ENCODE measurements at regions not wholly inside any gene's neighbourhood (a gene's known extent, or its start where the extent isn't known, plus 50 kb on each side); places are given as distances from the start of the nearest gene placed in this dataset.

GRCh38 chr20:57814529-57814928 lies 104.7 kb upstream of the PMEPA1 start:
- TF ChIP-seq, protein P1, sequence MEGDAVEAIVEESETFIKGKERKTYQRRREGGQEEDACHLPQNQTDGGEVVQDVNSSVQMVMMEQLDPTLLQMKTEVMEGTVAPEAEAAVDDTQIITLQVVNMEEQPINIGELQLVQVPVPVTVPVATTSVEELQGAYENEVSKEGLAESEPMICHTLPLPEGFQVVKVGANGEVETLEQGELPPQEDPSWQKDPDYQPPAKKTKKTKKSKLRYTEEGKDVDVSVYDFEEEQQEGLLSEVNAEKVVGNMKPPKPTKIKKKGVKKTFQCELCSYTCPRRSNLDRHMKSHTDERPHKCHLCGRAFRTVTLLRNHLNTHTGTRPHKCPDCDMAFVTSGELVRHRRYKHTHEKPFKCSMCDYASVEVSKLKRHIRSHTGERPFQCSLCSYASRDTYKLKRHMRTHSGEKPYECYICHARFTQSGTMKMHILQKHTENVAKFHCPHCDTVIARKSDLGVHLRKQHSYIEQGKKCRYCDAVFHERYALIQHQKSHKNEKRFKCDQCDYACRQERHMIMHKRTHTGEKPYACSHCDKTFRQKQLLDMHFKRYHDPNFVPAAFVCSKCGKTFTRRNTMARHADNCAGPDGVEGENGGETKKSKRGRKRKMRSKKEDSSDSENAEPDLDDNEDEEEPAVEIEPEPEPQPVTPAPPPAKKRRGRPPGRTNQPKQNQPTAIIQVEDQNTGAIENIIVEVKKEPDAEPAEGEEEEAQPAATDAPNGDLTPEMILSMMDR (IDR thresholded peaks at IDR 0.05; ENCODE audit: extremely low read depth in 1 of 2, insufficient read depth in 1 of 2, low read depth in 1 of 2, low read length in 2 of 2), result no peak
- no peak for TF ChIP-seq EZH2 (IDR thresholded peaks at IDR 0.05; ENCODE audit: borderline replicate concordance, low read depth, low read length, severe bottlenecking)
- no peak for TF ChIP-seq JUN (IDR thresholded peaks at IDR 0.05; ENCODE audit: borderline replicate concordance, insufficient read depth, insufficient read length, low read depth)
- TF ChIP-seq MAX (IDR thresholded peaks at IDR 0.05; ENCODE audit: insufficient read depth, insufficient read length), result no peak
- TF ChIP-seq POLR2A (IDR thresholded peaks at IDR 0.05; ENCODE audit: low read depth, low read length), result no peak
